Testis (tissue), 2 donors: ENCODE measurements at regions not wholly inside any gene's neighbourhood (a gene's known extent, or its start where the extent isn't known, plus 50 kb on each side); places are given as distances from the start of the nearest gene placed in this dataset.

Source experiments
- DNase-seq: peaks from one replicate; pipeline ENCODE4 v3.0.0-alpha.2; 2019
- H3K27ac ChIP-seq, 2 donors: fragments of 200-600 bp; sonication (generic); one replicate each; pipeline ENCODE4 v1.5.1; 2019
- H3K27me3 ChIP-seq: fragments of 200-600 bp; sonication (generic); one replicate; pipeline ENCODE4 v1.5.1; 2019
- H3K36me3 ChIP-seq: fragments of 200-600 bp; sonication (generic); one replicate; pipeline ENCODE4 v1.5.1; 2017; ENCODE audit warnings: low read depth; ENCODE audit errors: missing control alignments
- H3K4me1 ChIP-seq: fragments of 200-600 bp; sonication (generic); one replicate; pipeline ENCODE4 v1.5.1; 2019
- H3K4me3 ChIP-seq, 2 donors: fragments of 200-600 bp; sonication (generic); one replicate each; pipeline ENCODE4 v1.5.1; 2017 to 2019
- H3K9me3 ChIP-seq: fragments of 200-600 bp; sonication (generic); one replicate; pipeline ENCODE4 v1.5.1; 2017
- POLR2A ChIP-seq: fragments of 450-650 bp; IDR thresholded peaks from one replicate; pipeline ENCODE4 v1.6.1; 2017; ENCODE audit warnings: antibody characterized with exemption, mild to moderate bottlenecking, moderate library complexity
- WGBS, 2 donors: methylation state at CpG; one replicate each; pipeline ENCODE4 v1.1.5; 2018; 5-methylcytosine and 5-hydroxymethylcytosine counted together
- intact Hi-C: fragments of 100-400 bp; cut with DNase I; formaldehyde crosslinking; loops from one replicate; pipeline ENCODE4 v1.15.1; 2023; ENCODE audit warnings: low total_unique reads
- TF ChIP-seq, protein P1 (sequence below), 3 experiments: fragments of 450-650 bp in 2 of 3; fragments of 200-600 bp in 1 of 3; sonication (generic) in 1 of 3; IDR thresholded peaks; one replicate each; pipeline ENCODE4 v1.5.1; 2016 to 2019; ENCODE audit warnings: antibody characterized with exemption in 3 of 3, mild to moderate bottlenecking in 2 of 3, moderate library complexity in 1 of 3

- no peak overlapping the region for H3K4me3 ChIP-seq
- H3K27me3 ChIP-seq, result no peaks in the 10 kb centered on the region
- WGBS, 2 donors, result 43 to 48% methylated on average over 2 of the region's 2 CpGs
- no peaks in the 10 kb centered on the region for H3K36me3 ChIP-seq
- H3K4me1 ChIP-seq, result no peaks in the 10 kb centered on the region
- H3K9me3 ChIP-seq, result no peaks in the 10 kb centered on the region
- no peak for TF ChIP-seq POLR2A
- TF ChIP-seq, protein P1, sequence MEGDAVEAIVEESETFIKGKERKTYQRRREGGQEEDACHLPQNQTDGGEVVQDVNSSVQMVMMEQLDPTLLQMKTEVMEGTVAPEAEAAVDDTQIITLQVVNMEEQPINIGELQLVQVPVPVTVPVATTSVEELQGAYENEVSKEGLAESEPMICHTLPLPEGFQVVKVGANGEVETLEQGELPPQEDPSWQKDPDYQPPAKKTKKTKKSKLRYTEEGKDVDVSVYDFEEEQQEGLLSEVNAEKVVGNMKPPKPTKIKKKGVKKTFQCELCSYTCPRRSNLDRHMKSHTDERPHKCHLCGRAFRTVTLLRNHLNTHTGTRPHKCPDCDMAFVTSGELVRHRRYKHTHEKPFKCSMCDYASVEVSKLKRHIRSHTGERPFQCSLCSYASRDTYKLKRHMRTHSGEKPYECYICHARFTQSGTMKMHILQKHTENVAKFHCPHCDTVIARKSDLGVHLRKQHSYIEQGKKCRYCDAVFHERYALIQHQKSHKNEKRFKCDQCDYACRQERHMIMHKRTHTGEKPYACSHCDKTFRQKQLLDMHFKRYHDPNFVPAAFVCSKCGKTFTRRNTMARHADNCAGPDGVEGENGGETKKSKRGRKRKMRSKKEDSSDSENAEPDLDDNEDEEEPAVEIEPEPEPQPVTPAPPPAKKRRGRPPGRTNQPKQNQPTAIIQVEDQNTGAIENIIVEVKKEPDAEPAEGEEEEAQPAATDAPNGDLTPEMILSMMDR (IDR thresholded peaks at IDR 0.05), result no peak
- intact Hi-C loops, result no loop called here
- no peak for DNase-seq
- no peak overlapping the region for H3K27ac ChIP-seq
These were observed 551.1 kb upstream of the AMELY start for GRCh38 chrY:7462657-7463056.

GRCh38 chrY:7461873-7462525 is 550.4 kb upstream of the AMELY start:
- Histone ChIP-seq H3K36me3 (no peaks in the 10 kb centered on the region), H3K4me1 (no peaks in the 10 kb centered on the region), H3K27ac (no peak overlapping the region), H3K9me3 (no peaks in the 10 kb centered on the region), H3K27me3 (no peaks in the 10 kb centered on the region), H3K4me3 (no peak overlapping the region)
- no peak for DNase-seq
- intact Hi-C loops, result no loop called here
- TF ChIP-seq, protein P1 (IDR thresholded peaks at IDR 0.05), result no peak
- TF ChIP-seq POLR2A, result no peak
- 84 to 97% methylated on average over 6 of the region's 6 CpGs for WGBS, 2 donors

DNA sequence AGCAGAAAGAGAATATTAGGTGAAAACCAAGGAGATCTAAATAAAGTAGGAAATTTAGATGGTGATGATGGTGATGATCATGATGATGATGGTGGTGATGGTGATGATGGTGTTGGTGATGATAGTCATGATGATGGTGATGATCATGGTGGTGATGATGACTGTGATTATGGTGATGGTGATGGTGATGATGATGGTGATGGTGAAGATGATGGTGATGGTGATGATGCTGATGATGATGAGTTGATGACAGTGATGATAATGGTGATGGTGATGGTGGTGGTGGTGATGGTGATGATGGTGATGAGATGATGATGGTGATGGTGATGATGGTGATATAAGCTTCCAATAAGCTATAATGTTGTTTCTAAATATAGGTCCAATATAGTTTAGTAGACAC is 548.2 kb upstream of the AMELY start:
- H3K27ac ChIP-seq, result no peak overlapping the region
- no peaks in the 10 kb centered on the region for H3K9me3 ChIP-seq
- no peak overlapping the region for H3K4me3 ChIP-seq
- H3K4me1 ChIP-seq, result no peaks in the 10 kb centered on the region
- TF ChIP-seq, protein P1 (IDR thresholded peaks at IDR 0.05), result no peak
- TF ChIP-seq POLR2A, result no peak
- DNase-seq, result no peak
- no peaks in the 10 kb centered on the region for H3K36me3 ChIP-seq
- H3K27me3 ChIP-seq, result no peaks in the 10 kb centered on the region
- intact Hi-C loops, result no loop called here

DNA sequence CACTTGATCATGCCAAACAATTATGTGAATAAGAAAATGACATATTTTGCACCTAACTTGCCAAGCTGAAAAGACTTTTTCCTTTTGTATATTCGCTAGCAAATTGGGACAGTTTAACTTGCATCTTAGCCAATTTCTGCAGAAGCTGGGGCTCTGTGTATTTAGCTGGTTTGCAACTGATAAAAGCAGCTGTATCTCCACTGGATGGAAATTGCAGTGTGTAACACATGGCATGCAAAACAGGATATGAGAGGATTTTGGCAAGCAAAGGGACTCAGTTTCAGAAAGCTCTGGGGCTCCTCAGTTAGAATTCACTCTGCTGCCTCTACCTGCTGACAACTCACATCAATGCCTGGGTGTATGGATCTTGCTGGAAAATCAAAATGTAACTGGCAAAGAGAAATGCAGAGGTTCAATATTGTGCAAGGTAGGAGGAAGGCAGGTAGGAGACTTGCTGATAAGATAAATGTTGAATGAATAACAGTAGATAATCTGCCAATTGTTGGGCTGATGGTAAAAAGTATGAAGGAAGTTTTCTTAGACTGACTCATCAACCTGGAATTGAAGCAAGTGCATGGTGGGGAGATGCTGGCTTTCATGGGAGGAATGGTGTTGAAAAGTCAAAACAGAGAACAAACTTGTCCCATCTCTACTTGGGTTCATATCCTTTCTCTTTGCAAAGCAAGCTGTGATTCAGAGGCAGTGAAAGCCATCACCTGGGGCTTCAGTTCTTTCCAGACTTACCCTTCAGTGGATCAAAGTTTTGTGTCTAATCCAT is 546.9 kb upstream of the AMELY start:
- H3K27ac ChIP-seq, result no peak overlapping the region
- WGBS, 2 donors, result 18 to 39% methylated on average over 1 of the region's 1 CpG
- DNase-seq, result no peak
- intact Hi-C loops, result no loop called here
- H3K4me1 ChIP-seq, result no peaks in the 10 kb centered on the region
- no peak for TF ChIP-seq POLR2A
- TF ChIP-seq, protein P1 (IDR thresholded peaks at IDR 0.05), result no peak
- H3K4me3 ChIP-seq, result no peak overlapping the region
- no peaks in the 10 kb centered on the region for H3K27me3 ChIP-seq
- no peaks in the 10 kb centered on the region for H3K9me3 ChIP-seq
- H3K36me3 ChIP-seq, result no peaks in the 10 kb centered on the region
